K562 (cell line): ENCODE measurements at regions not wholly inside any gene's neighbourhood (a gene's known extent, or its start where the extent isn't known, plus 50 kb on each side); places are given as distances from the start of the nearest gene placed in this dataset.

ENCODE experiments used
- CBX2 ChIP-seq: fragments of 200-600 bp; sonication (generic); IDR thresholded peaks from one replicate; pipeline ENCODE4 v1.6.1; 2012; ENCODE audit warnings: mild to moderate bottlenecking, low read length, inconsistent platforms; ENCODE audit not compliant: insufficient read depth, poor library complexity, severe bottlenecking
- CGGBP1 ChIP-seq: fragments of 250-450 bp; sonication (Bioruptor Pico); IDR thresholded peaks from 2 replicates; pipeline ENCODE4 v1.9.0; 2021; ENCODE audit warnings: mild to moderate bottlenecking
- EZH2 ChIP-seq: IDR thresholded peaks from 2 replicates; pipeline ENCODE4 v1.6.1; 2012; ENCODE audit warnings: low read depth, mild to moderate bottlenecking, inconsistent platforms, low read length, borderline replicate concordance
- MAX ChIP-seq: sonication (generic); formaldehyde crosslinking; IDR thresholded peaks from 2 replicates; pipeline ENCODE4 v1.9.0; 2022; ENCODE audit warnings: mild to moderate bottlenecking, missing genetic modification reagents
- NFRKB ChIP-seq: fragments of 450-650 bp; IDR thresholded peaks from 2 replicates; pipeline ENCODE4 v1.6.1; 2016; ENCODE audit warnings: low read depth
- POLR2A ChIP-seq: fragments of 450-650 bp; conservative IDR thresholded peaks from 2 replicates; pipeline ENCODE4 v1.6.1; 2016
- PRPF4 ChIP-seq: fragments of 200-400 bp; formaldehyde crosslinking; IDR thresholded peaks from one replicate; pipeline ENCODE4 v1.6.1; 2017; ENCODE audit warnings: low read length, low read depth, mild to moderate bottlenecking; ENCODE audit not compliant: insufficient read depth, poor library complexity, severe bottlenecking
- SAFB2 ChIP-seq: fragments of 200-400 bp; formaldehyde crosslinking; IDR thresholded peaks from 2 replicates; pipeline ENCODE4 v1.6.1; 2018; ENCODE audit warnings: borderline replicate concordance, low read length, low read depth, moderate library complexity; ENCODE audit not compliant: severe bottlenecking

- TF ChIP-seq SAFB2 = no peak
- no peak for TF ChIP-seq CGGBP1 (CRISPR knock-in tag)
- no peak for TF ChIP-seq POLR2A
- no peak for TF ChIP-seq CBX2
- TF ChIP-seq PRPF4 = no peak
- no peak for TF ChIP-seq MAX (CRISPR knock-in tag)
- TF ChIP-seq NFRKB = no peak
- TF ChIP-seq EZH2 = no peak
Measured at GRCh38 chr1:188988589-188988988, 1489.1 kb downstream of the BRINP3 start.
